Karpas-422 (cell line): ENCODE measurements at regions not wholly inside any gene's neighbourhood (a gene's known extent, or its start where the extent isn't known, plus 50 kb on each side); places are given as distances from the start of the nearest gene placed in this dataset.
A peak's percentile ranks its signal among the peaks of the same experiment; 100 is the strongest.

ENCODE experiments used
- DNase-seq: peaks from one replicate; pipeline ENCODE4 v3.0.0-alpha.2; 2015
- H2AFZ ChIP-seq: fragments of 200-600 bp; sonication (generic); 2 replicates; pipeline ENCODE4 v1.6.1; 2014; ENCODE audit warnings: antibody characterized with exemption, low read length, mixed read lengths
- H3K27ac ChIP-seq: fragments of 200-600 bp; sonication (generic); 2 replicates; pipeline ENCODE4 v1.5.1; 2014; ENCODE audit warnings: mild to moderate bottlenecking, low read length, moderate library complexity
- H3K27me3 ChIP-seq: fragments of 200-600 bp; sonication (generic); 2 replicates; pipeline ENCODE4 v1.6.1; 2014; ENCODE audit warnings: low read length, mixed read lengths
- H3K36me3 ChIP-seq: fragments of 200-600 bp; sonication (generic); 2 replicates; pipeline ENCODE4 v1.6.1; 2014; ENCODE audit warnings: low read length, mixed read lengths; ENCODE audit not compliant: insufficient read depth
- H3K4me1 ChIP-seq: fragments of 200-600 bp; sonication (generic); 2 replicates; pipeline ENCODE4 v1.6.1; 2014; ENCODE audit warnings: mild to moderate bottlenecking, low read length, mixed read lengths
- H3K4me2 ChIP-seq: fragments of 200-600 bp; sonication (generic); 2 replicates; pipeline ENCODE4 v1.6.1; 2014; ENCODE audit warnings: low read length, low read depth, mild to moderate bottlenecking; ENCODE audit not compliant: poor library complexity, severe bottlenecking
- H3K4me3 ChIP-seq: fragments of 200-600 bp; sonication (generic); 2 replicates; pipeline ENCODE4 v1.5.1; 2014; ENCODE audit warnings: mild to moderate bottlenecking, antibody characterized with exemption, low read length, mixed read lengths
- H3K79me2 ChIP-seq: fragments of 200-600 bp; sonication (generic); 2 replicates; pipeline ENCODE4 v1.6.1; 2014; ENCODE audit warnings: mild to moderate bottlenecking, low read length, mixed read lengths
- H3K9ac ChIP-seq: fragments of 200-600 bp; sonication (generic); 2 replicates; pipeline ENCODE4 v1.6.0; 2014; ENCODE audit warnings: low read length
- H3K9me2 ChIP-seq: fragments of 200-600 bp; sonication (generic), shearing (Covaris generic); replicated peaks from 2 replicates; pipeline ENCODE4 v1.6.0; 2014; ENCODE audit warnings: mild to moderate bottlenecking, low read length, moderate library complexity; ENCODE audit not compliant: insufficient read depth
- H3K9me3 ChIP-seq: fragments of 300-700, 200-600 bp; sonication (generic); 2 replicates; pipeline ENCODE4 v1.6.1; 2014; ENCODE audit warnings: low read length, mixed read lengths
- H4K20me1 ChIP-seq: fragments of 200-600 bp; sonication (generic); 2 replicates; pipeline ENCODE4 v1.6.1; 2014; ENCODE audit warnings: mild to moderate bottlenecking, antibody characterized with exemption, low read length, low read depth; ENCODE audit not compliant: insufficient read depth

- Histone ChIP-seq H3K9me3 (no peaks in the 10 kb centered on the region), H3K4me1 (no peaks in the 10 kb centered on the region), H3K27ac (no peak overlapping the region), H3K9me2 (no peaks in the 10 kb centered on the region), H3K9ac (no peak overlapping the region), H4K20me1 (no peaks in the 10 kb centered on the region), H3K36me3 (no peaks in the 10 kb centered on the region), H2AFZ (no peak overlapping the region), H3K4me2 (no peak overlapping the region), H3K27me3 (no peaks in the 10 kb centered on the region), H3K79me2 (no peaks in the 10 kb centered on the region), H3K4me3 (no peak overlapping the region)
- no peak for DNase-seq
Measured at GRCh38 chr1:102185260-102185659, 188.5 kb upstream of the OLFM3 start.

GRCh38 chr1:102184477-102184876, 187.8 kb upstream of the OLFM3 start:
- DNase-seq, result no peak
- Histone ChIP-seq H3K9me2 (no peaks in the 10 kb centered on the region), H3K9me3 (no peaks in the 10 kb centered on the region), H3K27ac (no peak overlapping the region), H2AFZ (no peak overlapping the region), H3K27me3 (no peaks in the 10 kb centered on the region), H3K4me3 (no peak overlapping the region), H3K36me3 (no peaks in the 10 kb centered on the region), H3K9ac (no peak overlapping the region), H3K79me2 (no peaks in the 10 kb centered on the region), H3K4me2 (no peak overlapping the region), H3K4me1 (no peaks in the 10 kb centered on the region), H4K20me1 (no peaks in the 10 kb centered on the region)

- Histone ChIP-seq H4K20me1 (no peaks in the 10 kb centered on the region), H3K4me2 (no peak overlapping the region), H3K4me1 (no peaks in the 10 kb centered on the region), H3K9ac (no peak overlapping the region), H3K27me3 (no peaks in the 10 kb centered on the region), H3K36me3 (no peaks in the 10 kb centered on the region), H3K27ac (no peak overlapping the region), H3K4me3 (no peak overlapping the region), H3K9me3 (no peaks in the 10 kb centered on the region), H3K79me2 (no peaks in the 10 kb centered on the region), H2AFZ (no peak overlapping the region), H3K9me2 (no peaks in the 10 kb centered on the region)
- no peak for DNase-seq
Measured at GRCh38 chr1:102183711-102184110, 187.0 kb upstream of the OLFM3 start.

- H3K27ac ChIP-seq, result no peak overlapping the region
- H3K4me2 ChIP-seq, result no peak overlapping the region
- no peaks in the 10 kb centered on the region for H3K27me3 ChIP-seq
- no peak overlapping the region for H3K9ac ChIP-seq
- no peaks in the 10 kb centered on the region for H3K9me2 ChIP-seq
- H4K20me1 ChIP-seq, result no peaks in the 10 kb centered on the region
- H3K4me1 ChIP-seq, result no peaks in the 10 kb centered on the region
- no peaks in the 10 kb centered on the region for H3K9me3 ChIP-seq
- H3K4me3 ChIP-seq, result no peak overlapping the region
- no peaks in the 10 kb centered on the region for H3K36me3 ChIP-seq
- DNase-seq, result no peak
- H3K79me2 ChIP-seq, result no peaks in the 10 kb centered on the region
- H2AFZ ChIP-seq, result no peak overlapping the region
Measured at GRCh38 chr1:102182603-102183260, 186.0 kb upstream of the OLFM3 start.

DNA sequence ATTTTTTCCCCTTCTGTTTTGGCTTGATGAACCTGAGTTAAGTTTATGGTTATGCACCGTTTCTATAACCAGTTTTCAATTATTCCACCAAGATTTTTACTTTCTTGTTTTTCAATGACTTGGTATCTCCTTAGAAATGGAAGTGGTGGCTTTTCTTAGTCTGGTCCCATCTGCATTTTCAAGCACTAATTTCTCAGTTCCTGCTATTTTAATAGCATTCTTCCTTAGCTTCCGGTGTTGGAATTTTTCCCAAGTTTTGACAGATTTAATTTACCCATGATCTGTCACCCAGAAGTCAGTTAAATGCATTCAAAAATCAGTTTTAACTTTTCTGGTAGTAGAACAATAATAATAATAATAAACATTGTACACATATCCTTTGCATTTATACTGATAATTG, 184.6 kb upstream of the OLFM3 start:
- Histone ChIP-seq H3K4me2 (no peak overlapping the region), H3K36me3 (no peaks in the 10 kb centered on the region), H3K4me3 (no peak overlapping the region), H3K9ac (no peak overlapping the region), H3K9me2 (no peaks in the 10 kb centered on the region), H3K27ac (no peak overlapping the region), H3K79me2 (no peaks in the 10 kb centered on the region), H3K4me1 (no peaks in the 10 kb centered on the region), H4K20me1 (no peaks in the 10 kb centered on the region), H3K9me3 (no peaks in the 10 kb centered on the region), H3K27me3 (no peaks in the 10 kb centered on the region), H2AFZ (no peak overlapping the region)
- no peak for DNase-seq

- Histone ChIP-seq H3K9me3 (no peaks in the 10 kb centered on the region), H3K9ac (no peak overlapping the region), H3K27ac (no peak overlapping the region), H4K20me1 (no peaks in the 10 kb centered on the region), H3K79me2 (no peaks in the 10 kb centered on the region), H3K27me3 (no peaks in the 10 kb centered on the region), H3K36me3 (no peaks in the 10 kb centered on the region), H3K4me2 (no peak overlapping the region), H3K4me3 (no peak overlapping the region), H2AFZ (no peak overlapping the region), H3K9me2 (no peaks in the 10 kb centered on the region), H3K4me1 (no peaks in the 10 kb centered on the region)
- DNase-seq, result no peak
Measured at GRCh38 chr1:102178480-102178879, 181.8 kb upstream of the OLFM3 start.

DNA sequence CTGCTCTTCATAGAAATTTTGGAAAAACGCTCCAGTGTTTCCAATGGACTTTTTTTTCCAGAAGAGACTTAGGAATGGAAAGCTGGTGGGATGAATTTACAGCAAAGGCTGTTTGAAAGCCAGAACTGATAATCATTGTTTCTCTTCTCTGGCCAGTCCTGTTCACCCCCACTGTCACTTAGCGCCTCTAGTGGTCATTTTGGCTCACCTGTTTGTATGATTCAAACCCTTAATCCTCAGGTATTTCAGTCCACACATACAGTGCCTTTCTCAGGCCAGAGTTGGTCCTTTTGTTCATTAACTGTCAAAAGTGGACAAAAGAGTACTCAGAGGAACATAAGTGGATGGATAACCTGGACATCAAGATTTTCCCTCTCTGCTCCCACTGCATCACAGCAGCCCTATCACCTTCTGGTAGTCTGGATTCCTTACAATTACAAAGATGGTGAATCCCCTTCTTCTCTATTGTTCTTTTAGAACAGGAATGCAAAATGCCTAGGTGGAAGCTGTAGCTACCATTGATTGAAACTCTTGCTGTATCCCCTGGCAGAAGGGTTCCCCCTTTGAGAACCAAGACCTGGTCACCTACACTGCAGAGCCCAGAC, 177.6 kb upstream of the OLFM3 start:
- no peak overlapping the region for H2AFZ ChIP-seq
- no peaks in the 10 kb centered on the region for H3K9me3 ChIP-seq
- no peaks in the 10 kb centered on the region for H3K79me2 ChIP-seq
- no peaks in the 10 kb centered on the region for H3K4me1 ChIP-seq
- H3K9me2 ChIP-seq, result no peaks in the 10 kb centered on the region
- H3K4me3 ChIP-seq, result no peak overlapping the region
- no peak overlapping the region for H3K4me2 ChIP-seq
- H3K36me3 ChIP-seq, result no peaks in the 10 kb centered on the region
- no peaks in the 10 kb centered on the region for H4K20me1 ChIP-seq
- DNase-seq, result peak; percentile 70
- H3K9ac ChIP-seq, result no peak overlapping the region
- no peaks in the 10 kb centered on the region for H3K27me3 ChIP-seq
- no peak overlapping the region for H3K27ac ChIP-seq

- no peak overlapping the region for H3K9ac ChIP-seq
- no peaks in the 10 kb centered on the region for H3K9me3 ChIP-seq
- no peaks in the 10 kb centered on the region for H3K4me1 ChIP-seq
- no peak overlapping the region for H2AFZ ChIP-seq
- no peaks in the 10 kb centered on the region for H3K36me3 ChIP-seq
- no peaks in the 10 kb centered on the region for H4K20me1 ChIP-seq
- H3K27ac ChIP-seq, result no peak overlapping the region
- H3K4me2 ChIP-seq, result no peak overlapping the region
- H3K9me2 ChIP-seq, result no peaks in the 10 kb centered on the region
- H3K79me2 ChIP-seq, result no peaks in the 10 kb centered on the region
- H3K27me3 ChIP-seq, result no peaks in the 10 kb centered on the region
- H3K4me3 ChIP-seq, result no peak overlapping the region
- DNase-seq, result no peak
Measured at GRCh38 chr1:102172200-102172599, 175.5 kb upstream of the OLFM3 start.
